HCT116 (cell line): ENCODE measurements at regions not wholly inside any gene's neighbourhood (a gene's known extent, or its start where the extent isn't known, plus 50 kb on each side); places are given as distances from the start of the nearest gene placed in this dataset.

Experiments
- ATAC-seq: fragments of 200-7000 bp; cut with Tn5 transposase; 2 replicates; pipeline ENCODE4 v1.9.1; 2020; ENCODE audit warnings: mild to moderate bottlenecking, moderate library complexity
- BruUV-seq: library from RNA; stranded (reverse); fragments of 400-500 nt; replicated peaks from 2 replicates; lab custom pipeline; 2021; lab: Mats Ljungman, UMichigan
- CTCF ChIA-PET: fragments of 300-600 bp; sonication (Branson Sonifier 250); formaldehyde crosslinking; loops from one replicate; lab custom pipeline; 2021; ENCODE audit warnings: antibody characterized with exemption; lab: Charles Lee
- POLR2A ChIA-PET: fragments of 300-600, 350-600 bp; sonication (Branson Sonifier 250); formaldehyde crosslinking; loops from one replicate; lab custom pipeline; 2021; ENCODE audit warnings: antibody characterized with exemption; lab: Charles Lee
- RAD21 ChIA-PET, 2 experiments: fragments of 300-600 bp; sonication (Branson Sonifier 250); formaldehyde crosslinking; loops; one replicate each; lab custom pipeline; 2023; ENCODE audit warnings: low total read pairs in 2 of 2; ENCODE audit not compliant: uncharacterized antibody in 2 of 2, unreplicated experiment in 2 of 2, low non-redundant PET in 1 of 2; lab: Charles Lee
- DNase-seq: peaks from one replicate; pipeline ENCODE4 v3.0.0-alpha.2; 2010; ENCODE audit warnings: low read depth, low spot score
- H2AFZ ChIP-seq: fragments of 200-600 bp; shearing (Covaris generic), sonication (generic); 2 replicates; pipeline ENCODE4 v1.6.1; 2017; ENCODE audit warnings: low read depth, mixed run types, mixed read lengths, antibody characterized with exemption, low read length; ENCODE audit not compliant: poor library complexity, severe bottlenecking
- H3K27ac ChIP-seq: 2 replicates; pipeline ENCODE4 v1.5.1; 2012; ENCODE audit warnings: low read depth, low read length
- H3K27me3 ChIP-seq: fragments of 200-600 bp; sonication (generic); 2 replicates; pipeline ENCODE4 v1.6.1; 2016; ENCODE audit warnings: mixed run types, low read length, mixed read lengths; ENCODE audit not compliant: insufficient read depth
- H3K36me3 ChIP-seq, 2 experiments: fragments of 200-500 bp in 1 of 2; fragments of 200-600 bp in 1 of 2; sonication (Bioruptor generic) in 1 of 2; sonication (generic) in 1 of 2; 2 replicates each; pipeline versions ENCODE4 v1.5.1 to v1.6.1; 2014 to 2016; ENCODE audit warnings: low read length in 2 of 2, inconsistent platforms in 1 of 2, mixed read lengths in 1 of 2, mixed run types in 1 of 2; ENCODE audit not compliant: insufficient read depth in 2 of 2, control insufficient read depth in 1 of 2
- H3K4me1 ChIP-seq, 2 experiments: fragments of 200-600 bp in 1 of 2; sonication (generic) in 1 of 2; 2 replicates each; pipeline versions ENCODE4 v1.5.1 to v1.6.1; 2012 to 2017; ENCODE audit warnings: low read length in 2 of 2, inconsistent platforms in 1 of 2, mild to moderate bottlenecking in 1 of 2, mixed read lengths in 1 of 2, mixed run types in 1 of 2, moderate library complexity in 1 of 2; ENCODE audit not compliant: insufficient read depth in 2 of 2, control insufficient read depth in 1 of 2
- H3K4me2 ChIP-seq: fragments of 200-600 bp; sonication (generic); 2 replicates; pipeline ENCODE4 v1.6.1; 2017; ENCODE audit warnings: mixed run types, low read length, mixed read lengths
- H3K4me3 ChIP-seq, 2 experiments: fragments of 200-600 bp in 1 of 2; sonication (generic) in 1 of 2; replicated peaks in 1 of 2; 2 replicates each; pipeline ENCODE4 v1.5.1; 2011 to 2016; ENCODE audit warnings: low read length in 2 of 2, control low read depth in 1 of 2, low read depth in 1 of 2, mild to moderate bottlenecking in 1 of 2, mixed read lengths in 1 of 2, mixed run types in 1 of 2
- H3K79me2 ChIP-seq: fragments of 200-600 bp; sonication (generic); 2 replicates; pipeline ENCODE4 v1.6.1; 2017; ENCODE audit warnings: mild to moderate bottlenecking, mixed run types, low read length, moderate library complexity, mixed read lengths; ENCODE audit not compliant: insufficient read depth
- H3K9ac ChIP-seq: fragments of 200-600 bp; sonication (generic); 2 replicates; pipeline ENCODE4 v1.6.1; 2016; ENCODE audit warnings: low read length, mixed read lengths
- H3K9me2 ChIP-seq: fragments of 200-600 bp; sonication (generic), shearing (Covaris generic); 2 replicates; pipeline ENCODE4 v1.6.1; 2017; ENCODE audit warnings: mixed run types, mild to moderate bottlenecking, moderate library complexity; ENCODE audit not compliant: insufficient read depth
- H3K9me3 ChIP-seq, 2 experiments: fragments of 200-500 bp in 1 of 2; fragments of 200-600 bp in 1 of 2; sonication (Bioruptor generic) in 1 of 2; sonication (generic) in 1 of 2; 2 replicates each; pipeline ENCODE4 v1.6.1; 2014 to 2017; ENCODE audit warnings: low read length in 2 of 2, mixed read lengths in 2 of 2, inconsistent platforms in 1 of 2, low read depth in 1 of 2, mild to moderate bottlenecking in 1 of 2, mixed run types in 1 of 2, moderate library complexity in 1 of 2; ENCODE audit not compliant: control insufficient read depth in 1 of 2, insufficient read depth in 1 of 2
- H4K20me1 ChIP-seq: fragments of 200-600 bp; sonication (generic), shearing (Covaris generic); 2 replicates; pipeline ENCODE4 v1.6.1; 2017; ENCODE audit warnings: mixed run types, mild to moderate bottlenecking, moderate library complexity; ENCODE audit not compliant: insufficient read depth
- CEBPB ChIP-seq: IDR thresholded peaks from 2 replicates; pipeline ENCODE4 v1.6.1; 2012; ENCODE audit warnings: low read depth
- EZH2 ChIP-seq: fragments of 200-600 bp; sonication (generic); IDR thresholded peaks from 2 replicates; pipeline ENCODE4 v1.6.1; 2017; ENCODE audit warnings: antibody characterized with exemption, mixed run types
- EZH2phosphoT487 ChIP-seq: fragments of 200-600 bp; IDR thresholded peaks from 2 replicates; pipeline ENCODE4 v1.6.1; 2018; ENCODE audit warnings: antibody characterized with exemption, borderline replicate concordance
- FOSL1 ChIP-seq: IDR thresholded peaks from 2 replicates; pipeline ENCODE4 v1.6.1; 2012; ENCODE audit warnings: low read depth
- POLR2A ChIP-seq: IDR thresholded peaks from 2 replicates; pipeline ENCODE4 v1.7.0; 2011; ENCODE audit warnings: borderline replicate concordance; ENCODE audit not compliant: insufficient read depth, insufficient read length; ENCODE audit errors: extremely low read depth
- SIN3A ChIP-seq: IDR thresholded peaks from 2 replicates; pipeline ENCODE4 v1.6.1; 2012; ENCODE audit warnings: low read depth
- SRF ChIP-seq: IDR thresholded peaks from 2 replicates; pipeline ENCODE4 v1.6.1; 2012; ENCODE audit warnings: low read depth
- TCF7L2 ChIP-seq: IDR thresholded peaks from 2 replicates; pipeline ENCODE4 v1.7.0; 2011; ENCODE audit warnings: borderline replicate concordance, inconsistent platforms; ENCODE audit not compliant: insufficient read depth, insufficient read length; ENCODE audit errors: extremely low read depth
- YY1 ChIP-seq: IDR thresholded peaks from 2 replicates; pipeline ENCODE4 v1.6.1; 2011; ENCODE audit warnings: low read length, low read depth, moderate library complexity, mild to moderate bottlenecking; ENCODE audit not compliant: insufficient replicate concordance; ENCODE audit errors: extremely low read depth
- ZFX ChIP-seq: fragments of 450-650 bp; IDR thresholded peaks from 2 replicates; pipeline ENCODE4 v1.6.1; 2017
- ZNF274 ChIP-seq: fragments of 200-500 bp; sonication (Bioruptor generic); IDR thresholded peaks from 2 replicates; pipeline ENCODE4 v1.6.1; 2014; ENCODE audit warnings: mild to moderate bottlenecking, low read depth, low read length, inconsistent platforms
- intact Hi-C: fragments of 100-400 bp; cut with micrococcal nuclease; formaldehyde crosslinking; loops from 2 replicates; pipeline ENCODE4 v1.10.0; 2022
- TF ChIP-seq, protein P1 (sequence below): IDR thresholded peaks from 2 replicates; pipeline ENCODE4 v1.6.1; 2011; ENCODE audit warnings: mild to moderate bottlenecking, low read length, moderate library complexity; ENCODE audit not compliant: insufficient replicate concordance; ENCODE audit errors: extremely low read depth
- TF ChIP-seq, protein P2 (sequence below): IDR thresholded peaks from 2 replicates; pipeline ENCODE4 v1.6.1; 2012

DNA sequence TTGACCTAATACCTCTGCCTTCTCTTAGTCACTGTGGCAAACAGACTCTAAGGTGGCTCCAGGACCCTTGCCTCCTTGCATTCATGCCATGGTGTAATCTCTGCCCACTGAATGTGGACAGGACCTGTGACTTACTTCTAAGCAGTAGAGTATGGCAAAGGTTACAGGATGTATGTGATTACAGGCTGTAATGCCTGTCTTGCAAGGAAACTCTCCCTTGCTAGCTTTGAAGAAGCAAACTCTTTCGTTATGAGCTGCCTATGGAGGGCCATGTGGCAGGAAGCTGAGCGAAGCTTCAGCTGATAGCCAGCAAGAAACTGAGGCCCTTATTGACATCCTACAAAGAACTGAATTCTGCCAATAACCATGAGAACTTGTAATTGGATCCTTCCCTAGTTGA lies 103.3 kb upstream of the HMHB1 start:
- Histone ChIP-seq H3K4me2 (no peak overlapping the region), H3K9ac (no peak overlapping the region), H4K20me1 (no peaks in the 10 kb centered on the region)
- intact Hi-C loops: no loop called here
- RAD21 ChIA-PET: no interaction called here
- CTCF ChIA-PET: no interaction called here
- no TSS peak for BruUV-seq
- TF ChIP-seq, protein P1, sequence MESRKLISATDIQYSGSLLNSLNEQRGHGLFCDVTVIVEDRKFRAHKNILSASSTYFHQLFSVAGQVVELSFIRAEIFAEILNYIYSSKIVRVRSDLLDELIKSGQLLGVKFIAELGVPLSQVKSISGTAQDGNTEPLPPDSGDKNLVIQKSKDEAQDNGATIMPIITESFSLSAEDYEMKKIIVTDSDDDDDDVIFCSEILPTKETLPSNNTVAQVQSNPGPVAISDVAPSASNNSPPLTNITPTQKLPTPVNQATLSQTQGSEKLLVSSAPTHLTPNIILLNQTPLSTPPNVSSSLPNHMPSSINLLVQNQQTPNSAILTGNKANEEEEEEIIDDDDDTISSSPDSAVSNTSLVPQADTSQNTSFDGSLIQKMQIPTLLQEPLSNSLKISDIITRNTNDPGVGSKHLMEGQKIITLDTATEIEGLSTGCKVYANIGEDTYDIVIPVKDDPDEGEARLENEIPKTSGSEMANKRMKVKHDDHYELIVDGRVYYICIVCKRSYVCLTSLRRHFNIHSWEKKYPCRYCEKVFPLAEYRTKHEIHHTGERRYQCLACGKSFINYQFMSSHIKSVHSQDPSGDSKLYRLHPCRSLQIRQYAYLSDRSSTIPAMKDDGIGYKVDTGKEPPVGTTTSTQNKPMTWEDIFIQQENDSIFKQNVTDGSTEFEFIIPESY: no peak
- TF ChIP-seq, protein P2, sequence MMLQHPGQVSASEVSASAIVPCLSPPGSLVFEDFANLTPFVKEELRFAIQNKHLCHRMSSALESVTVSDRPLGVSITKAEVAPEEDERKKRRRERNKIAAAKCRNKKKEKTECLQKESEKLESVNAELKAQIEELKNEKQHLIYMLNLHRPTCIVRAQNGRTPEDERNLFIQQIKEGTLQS: no peak
- TF ChIP-seq POLR2A (no peak), SIN3A (no peak), ZFX (no peak), CEBPB (no peak), EZH2phosphoT487 (no peak), TCF7L2 (no peak), FOSL1 (no peak), ZNF274 (no peak), EZH2 (no peak), SRF (no peak), YY1 (no peak)
- TF ChIP-seq, all 23 proteins: peak for 0
- H3K9me2 ChIP-seq: no peaks in the 10 kb centered on the region
- DNase-seq: no peak
- H3K27ac ChIP-seq: no peak overlapping the region
- POLR2A ChIA-PET: no interaction called here
- no peak overlapping the region for H2AFZ ChIP-seq
- ATAC-seq: no peak
- H3K36me3 ChIP-seq: no peaks in the 10 kb centered on the region
- no peak overlapping the region for H3K4me3 ChIP-seq
- no peaks in the 10 kb centered on the region for H3K4me1 ChIP-seq
- no peaks in the 10 kb centered on the region for H3K9me3 ChIP-seq
- no peaks in the 10 kb centered on the region for H3K27me3 ChIP-seq
- H3K79me2 ChIP-seq: no peaks in the 10 kb centered on the region
